ENCODE measurements at regions not wholly inside any gene's neighbourhood (a gene's known extent, or its start where the extent isn't known, plus 50 kb on each side); places are given as distances from the start of the nearest gene placed in this dataset.

DNA sequence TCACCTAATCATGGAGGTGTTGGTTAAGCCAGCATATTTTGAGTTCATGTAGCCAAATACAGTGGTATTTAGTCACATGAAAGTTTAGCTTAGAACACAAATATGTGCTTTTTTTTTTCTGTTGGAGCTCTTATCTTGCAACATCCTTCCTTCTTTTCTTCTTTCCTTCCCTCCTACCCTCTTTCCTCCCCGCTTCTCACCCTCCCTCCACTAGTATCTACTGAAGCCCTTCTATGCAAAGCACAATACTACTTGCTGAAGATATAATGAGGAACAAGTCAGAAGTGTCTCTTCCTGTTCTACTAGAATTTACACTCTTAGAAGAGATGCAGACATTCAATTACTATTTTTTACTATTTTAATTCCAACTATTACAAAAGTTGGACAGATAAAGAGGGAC is 105.0 kb upstream of the ITGA4 start:
- Histone ChIP-seq H3K79me2 (ENCODE audit: low read length) (no peaks in the 10 kb centered on the region), H3K36me3 (replicated peaks; ENCODE audit: low read depth, low read length) (no peaks in the 10 kb centered on the region), H3K4me1 (ENCODE audit: low read length) (peaks cover 24% of the 10 kb centered on the region), H2AFZ (ENCODE audit: low read depth, low read length) (no peak overlapping the region), H3K27me3 (ENCODE audit: low read depth, low read length) (peaks cover 10% of the 10 kb centered on the region; the same call in 1 of the 2 replicates), H3K9ac (ENCODE audit: low read length) (no peak overlapping the region), H4K20me1 (ENCODE audit: insufficient read depth, low read length) (no peaks in the 10 kb centered on the region), H3K27ac (ENCODE audit: low read length) (no peak overlapping the region), H3K9me3 (ENCODE audit: insufficient read depth, low read length) (no peaks in the 10 kb centered on the region), H3K4me3 (ENCODE audit: low read length) (no peak overlapping the region), H3K4me2 (ENCODE audit: low read length) (no peak overlapping the region)
- no peak for TF ChIP-seq EZH2phosphoT487 (IDR thresholded peaks at IDR 0.05; ENCODE audit: low read depth)
- TF ChIP-seq, protein P1, sequence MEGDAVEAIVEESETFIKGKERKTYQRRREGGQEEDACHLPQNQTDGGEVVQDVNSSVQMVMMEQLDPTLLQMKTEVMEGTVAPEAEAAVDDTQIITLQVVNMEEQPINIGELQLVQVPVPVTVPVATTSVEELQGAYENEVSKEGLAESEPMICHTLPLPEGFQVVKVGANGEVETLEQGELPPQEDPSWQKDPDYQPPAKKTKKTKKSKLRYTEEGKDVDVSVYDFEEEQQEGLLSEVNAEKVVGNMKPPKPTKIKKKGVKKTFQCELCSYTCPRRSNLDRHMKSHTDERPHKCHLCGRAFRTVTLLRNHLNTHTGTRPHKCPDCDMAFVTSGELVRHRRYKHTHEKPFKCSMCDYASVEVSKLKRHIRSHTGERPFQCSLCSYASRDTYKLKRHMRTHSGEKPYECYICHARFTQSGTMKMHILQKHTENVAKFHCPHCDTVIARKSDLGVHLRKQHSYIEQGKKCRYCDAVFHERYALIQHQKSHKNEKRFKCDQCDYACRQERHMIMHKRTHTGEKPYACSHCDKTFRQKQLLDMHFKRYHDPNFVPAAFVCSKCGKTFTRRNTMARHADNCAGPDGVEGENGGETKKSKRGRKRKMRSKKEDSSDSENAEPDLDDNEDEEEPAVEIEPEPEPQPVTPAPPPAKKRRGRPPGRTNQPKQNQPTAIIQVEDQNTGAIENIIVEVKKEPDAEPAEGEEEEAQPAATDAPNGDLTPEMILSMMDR (IDR thresholded peaks at IDR 0.05; ENCODE audit: low read depth, low read length): no peak

DNA sequence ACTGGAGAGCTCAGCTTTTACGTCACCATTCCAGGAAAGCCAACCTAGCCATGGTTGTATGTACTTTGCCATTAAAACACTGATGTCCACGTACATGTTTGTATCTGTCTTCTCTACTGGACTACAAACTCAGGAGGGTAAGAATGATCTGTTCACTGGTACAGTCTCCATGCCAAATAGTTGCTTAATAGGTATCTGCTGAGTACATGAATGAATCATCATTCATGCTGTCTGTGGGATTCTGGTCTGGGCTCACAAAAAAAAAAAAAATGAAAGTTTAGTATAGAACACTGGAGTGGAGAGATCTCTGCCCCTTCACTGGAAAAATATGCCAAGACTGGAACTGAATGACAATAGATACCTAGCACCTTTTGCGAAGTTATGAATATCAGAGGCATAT is 102.6 kb upstream of the ITGA4 start:
- H3K27ac ChIP-seq (ENCODE audit: low read length): no peak overlapping the region
- peaks cover 18% of the 10 kb centered on the region for H3K4me1 ChIP-seq (ENCODE audit: low read length)
- no peaks in the 10 kb centered on the region for H3K36me3 ChIP-seq (replicated peaks; ENCODE audit: low read depth, low read length)
- no peak overlapping the region for H3K9ac ChIP-seq (ENCODE audit: low read length)
- H3K9me3 ChIP-seq (ENCODE audit: insufficient read depth, low read length): no peaks in the 10 kb centered on the region
- no peaks in the 10 kb centered on the region for H4K20me1 ChIP-seq (ENCODE audit: insufficient read depth, low read length)
- H3K79me2 ChIP-seq (ENCODE audit: low read length): no peaks in the 10 kb centered on the region
- no peak for TF ChIP-seq EZH2phosphoT487 (IDR thresholded peaks at IDR 0.05; ENCODE audit: low read depth)
- TF ChIP-seq, protein P1 (IDR thresholded peaks at IDR 0.05; ENCODE audit: low read depth, low read length): no peak
- no peak overlapping the region for H2AFZ ChIP-seq (ENCODE audit: low read depth, low read length)
- H3K27me3 ChIP-seq (ENCODE audit: low read depth, low read length): peaks cover 15% of the 10 kb centered on the region
- no peak overlapping the region for H3K4me3 ChIP-seq (ENCODE audit: low read length)
- H3K4me2 ChIP-seq (ENCODE audit: low read length): no peak overlapping the region

DNA sequence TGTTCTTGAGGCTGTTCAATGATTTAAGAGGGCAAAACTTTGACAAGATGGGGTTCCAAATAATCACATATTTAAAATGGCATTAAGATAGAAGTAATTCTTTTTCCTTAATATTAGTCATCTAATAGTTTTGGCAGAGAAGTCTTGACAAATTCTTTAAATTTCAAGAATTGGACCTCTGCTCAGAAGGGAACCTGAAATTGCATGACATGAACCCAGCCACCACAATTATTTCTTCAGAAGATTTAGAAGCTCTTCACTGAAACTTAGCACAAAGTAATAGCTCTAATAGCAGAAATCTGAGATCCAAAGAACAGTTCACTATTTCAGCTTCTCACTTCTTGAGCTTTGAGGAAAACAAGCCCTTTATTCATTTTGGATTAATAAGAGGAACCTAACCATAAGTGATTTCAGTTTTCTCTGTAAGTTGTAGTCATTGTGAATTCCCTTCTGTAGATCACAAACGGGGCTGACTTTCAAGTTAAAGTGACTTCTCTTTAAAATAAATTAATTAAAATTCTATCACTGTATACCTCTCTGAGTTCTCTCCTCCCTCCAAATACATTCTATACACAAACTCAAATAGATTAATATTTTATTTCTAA is 100.6 kb upstream of the ITGA4 start:
- no peaks in the 10 kb centered on the region for H4K20me1 ChIP-seq (ENCODE audit: insufficient read depth, low read length)
- no peaks in the 10 kb centered on the region for H3K9me3 ChIP-seq (ENCODE audit: insufficient read depth, low read length)
- no peak overlapping the region for H3K9ac ChIP-seq (ENCODE audit: low read length)
- H3K36me3 ChIP-seq (replicated peaks; ENCODE audit: low read depth, low read length): no peaks in the 10 kb centered on the region
- H3K79me2 ChIP-seq (ENCODE audit: low read length): no peaks in the 10 kb centered on the region
- H3K4me1 ChIP-seq (ENCODE audit: low read length): peaks cover 18% of the 10 kb centered on the region
- H3K4me3 ChIP-seq (ENCODE audit: low read length): no peak overlapping the region
- peaks cover 17% of the 10 kb centered on the region for H3K27me3 ChIP-seq (ENCODE audit: low read depth, low read length)
- no peak overlapping the region for H3K27ac ChIP-seq (ENCODE audit: low read length)
- no peak overlapping the region for H3K4me2 ChIP-seq (ENCODE audit: low read length)
- TF ChIP-seq EZH2phosphoT487 (IDR thresholded peaks at IDR 0.05; ENCODE audit: low read depth): no peak
- TF ChIP-seq, protein P1 (IDR thresholded peaks at IDR 0.05; ENCODE audit: low read depth, low read length): no peak
- no peak overlapping the region for H2AFZ ChIP-seq (ENCODE audit: low read depth, low read length)

DNA sequence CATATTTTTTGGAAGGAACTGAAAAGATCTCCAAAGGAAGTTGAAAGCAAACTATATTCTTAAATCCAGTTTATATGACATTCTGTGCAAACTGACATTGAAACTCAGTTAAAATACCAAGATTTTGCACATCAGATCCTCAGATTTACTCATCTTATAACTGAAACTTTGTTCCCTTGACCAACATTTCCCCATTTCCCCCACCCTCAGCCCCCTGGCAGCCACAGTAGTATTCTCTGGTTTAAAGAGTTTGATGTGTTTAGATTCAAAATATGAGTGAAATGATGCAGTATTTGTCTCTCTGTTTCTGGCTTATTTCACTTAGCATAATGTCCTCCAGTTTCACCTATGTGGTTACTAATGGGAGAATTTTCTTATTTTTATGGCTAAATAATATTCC is 99.2 kb upstream of the ITGA4 start:
- peaks cover 20% of the 10 kb centered on the region for H3K27me3 ChIP-seq (ENCODE audit: low read depth, low read length)
- H2AFZ ChIP-seq (ENCODE audit: low read depth, low read length): no peak overlapping the region
- H3K4me1 ChIP-seq (ENCODE audit: low read length): peaks cover 15% of the 10 kb centered on the region
- TF ChIP-seq EZH2phosphoT487 (IDR thresholded peaks at IDR 0.05; ENCODE audit: low read depth): no peak
- no peak overlapping the region for H3K4me3 ChIP-seq (ENCODE audit: low read length)
- H3K36me3 ChIP-seq (replicated peaks; ENCODE audit: low read depth, low read length): no peaks in the 10 kb centered on the region
- H3K27ac ChIP-seq (ENCODE audit: low read length): no peak overlapping the region
- no peak overlapping the region for H3K9ac ChIP-seq (ENCODE audit: low read length)
- no peaks in the 10 kb centered on the region for H4K20me1 ChIP-seq (ENCODE audit: insufficient read depth, low read length)
- H3K4me2 ChIP-seq (ENCODE audit: low read length): no peak overlapping the region
- H3K9me3 ChIP-seq (ENCODE audit: insufficient read depth, low read length): no peaks in the 10 kb centered on the region
- no peaks in the 10 kb centered on the region for H3K79me2 ChIP-seq (ENCODE audit: low read length)
